Breast epithelium (tissue), 3 donors: ENCODE measurements at regions not wholly inside any gene's neighbourhood (a gene's known extent, or its start where the extent isn't known, plus 50 kb on each side); places are given as distances from the start of the nearest gene placed in this dataset.

Experiments used
- POLR2A ChIP-seq: fragments of 450-650 bp; IDR thresholded peaks from one replicate; pipeline ENCODE4 v1.6.1; 2016; ENCODE audit warnings: antibody characterized with exemption, mild to moderate bottlenecking, moderate library complexity
- TF ChIP-seq, protein P1 (sequence below), 3 donors: fragments of 450-650 bp; IDR thresholded peaks; one replicate each; pipeline ENCODE4 v1.5.1; 2016 to 2017; ENCODE audit warnings: antibody characterized with exemption in 3 of 3, mild to moderate bottlenecking in 3 of 3, moderate library complexity in 3 of 3

DNA sequence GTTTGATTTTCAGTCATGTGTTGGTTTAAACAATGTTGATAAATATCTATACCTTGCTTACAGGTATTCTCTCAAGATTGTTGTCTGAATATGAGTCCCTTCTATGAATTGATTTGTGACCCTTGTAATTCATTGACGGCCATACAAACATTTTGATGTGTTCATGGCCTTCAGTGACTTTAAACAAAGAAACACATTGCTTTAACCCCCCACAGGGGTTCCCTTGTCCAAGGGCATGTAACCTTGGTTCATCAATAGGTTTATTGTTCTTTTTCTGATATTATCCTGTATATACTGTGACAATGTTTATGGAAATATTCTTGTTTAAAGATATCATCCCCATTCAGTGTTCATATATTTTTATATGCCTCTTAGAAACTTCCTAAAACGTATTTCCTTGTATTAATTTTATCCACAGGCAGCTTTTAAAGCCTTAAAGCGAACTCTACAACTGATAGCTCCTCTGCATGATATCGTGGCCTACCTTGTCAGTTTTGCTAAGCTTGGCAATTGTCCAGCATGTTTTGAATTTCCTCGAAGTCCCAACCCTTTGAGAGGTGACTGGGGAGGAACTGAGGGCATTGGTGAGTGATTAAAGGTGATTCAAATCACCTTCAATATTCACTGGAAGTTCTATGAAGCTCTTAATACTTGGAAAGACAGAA, 87.0 kb downstream of the CD164 start:
- TF ChIP-seq, protein P1, sequence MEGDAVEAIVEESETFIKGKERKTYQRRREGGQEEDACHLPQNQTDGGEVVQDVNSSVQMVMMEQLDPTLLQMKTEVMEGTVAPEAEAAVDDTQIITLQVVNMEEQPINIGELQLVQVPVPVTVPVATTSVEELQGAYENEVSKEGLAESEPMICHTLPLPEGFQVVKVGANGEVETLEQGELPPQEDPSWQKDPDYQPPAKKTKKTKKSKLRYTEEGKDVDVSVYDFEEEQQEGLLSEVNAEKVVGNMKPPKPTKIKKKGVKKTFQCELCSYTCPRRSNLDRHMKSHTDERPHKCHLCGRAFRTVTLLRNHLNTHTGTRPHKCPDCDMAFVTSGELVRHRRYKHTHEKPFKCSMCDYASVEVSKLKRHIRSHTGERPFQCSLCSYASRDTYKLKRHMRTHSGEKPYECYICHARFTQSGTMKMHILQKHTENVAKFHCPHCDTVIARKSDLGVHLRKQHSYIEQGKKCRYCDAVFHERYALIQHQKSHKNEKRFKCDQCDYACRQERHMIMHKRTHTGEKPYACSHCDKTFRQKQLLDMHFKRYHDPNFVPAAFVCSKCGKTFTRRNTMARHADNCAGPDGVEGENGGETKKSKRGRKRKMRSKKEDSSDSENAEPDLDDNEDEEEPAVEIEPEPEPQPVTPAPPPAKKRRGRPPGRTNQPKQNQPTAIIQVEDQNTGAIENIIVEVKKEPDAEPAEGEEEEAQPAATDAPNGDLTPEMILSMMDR (IDR thresholded peaks at IDR 0.05) = no peak
- TF ChIP-seq POLR2A = no peak
